ENCODE measurements at regions not wholly inside any gene's neighbourhood (a gene's known extent, or its start where the extent isn't known, plus 50 kb on each side); places are given as distances from the start of the nearest gene placed in this dataset.

DNA sequence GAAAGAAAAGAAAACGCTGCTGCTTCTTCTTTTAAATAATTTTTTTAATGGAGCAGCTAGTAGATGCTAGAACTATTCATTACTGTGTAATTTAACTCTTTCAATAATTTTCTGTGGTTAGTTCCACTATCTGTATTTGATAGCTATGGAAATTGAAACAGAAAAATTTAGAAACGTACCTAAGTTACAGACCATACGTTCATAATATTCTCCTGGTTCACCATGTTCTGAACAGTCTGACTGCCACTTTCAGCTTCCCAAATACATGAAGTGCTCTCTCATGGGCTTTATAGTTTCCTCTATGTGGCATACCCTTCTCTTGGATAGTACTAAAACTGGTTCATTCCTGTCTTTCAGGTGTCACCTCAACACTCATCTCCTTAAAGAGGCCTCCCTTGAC lies 508.0 kb downstream of the MDFIC start:
- H3F3A ChIP-seq (ENCODE audit: insufficient read depth, low read length, poor library complexity, severe bottlenecking) = no peaks in the 10 kb centered on the region
- no peaks in the 10 kb centered on the region for H3K9me3 ChIP-seq (ENCODE audit: low read length)
- no peaks in the 10 kb centered on the region for H3K27me3 ChIP-seq (ENCODE audit: insufficient read depth, low read depth, low read length)
- H3K9me2 ChIP-seq (ENCODE audit: insufficient read depth, low read length) = no peaks in the 10 kb centered on the region
- no peak overlapping the region for H3K4me2 ChIP-seq (ENCODE audit: low read length)
- no peaks in the 10 kb centered on the region for H4K20me1 ChIP-seq (ENCODE audit: insufficient read depth)
- no peaks in the 10 kb centered on the region for H3K79me2 ChIP-seq (replicated peaks; ENCODE audit: insufficient read depth, low read length)
- H2AFZ ChIP-seq (ENCODE audit: low read depth, low read length) = no peak overlapping the region
- TF ChIP-seq MXI1 (conservative IDR thresholded peaks at IDR 0.05; ENCODE audit: poor library complexity, severe bottlenecking) (no peak), SMC3 (conservative IDR thresholded peaks at IDR 0.05; ENCODE audit: poor library complexity) (no peak), POLR2AphosphoS5 (IDR thresholded peaks at IDR 0.05) (no peak), RAD21 (conservative IDR thresholded peaks at IDR 0.05) (no peak), TAF1 (IDR thresholded peaks at IDR 0.05; ENCODE audit: low read depth) (no peak), REST (IDR thresholded peaks at IDR 0.05; ENCODE audit: borderline replicate concordance) (no peak), EZH2 (IDR thresholded peaks at IDR 0.05; ENCODE audit: borderline replicate concordance, insufficient read depth, low read length, poor library complexity, severe bottlenecking) (no peak), EP300 (conservative IDR thresholded peaks at IDR 0.05; ENCODE audit: poor library complexity, severe bottlenecking) (no peak)
- TF ChIP-seq, protein P1, sequence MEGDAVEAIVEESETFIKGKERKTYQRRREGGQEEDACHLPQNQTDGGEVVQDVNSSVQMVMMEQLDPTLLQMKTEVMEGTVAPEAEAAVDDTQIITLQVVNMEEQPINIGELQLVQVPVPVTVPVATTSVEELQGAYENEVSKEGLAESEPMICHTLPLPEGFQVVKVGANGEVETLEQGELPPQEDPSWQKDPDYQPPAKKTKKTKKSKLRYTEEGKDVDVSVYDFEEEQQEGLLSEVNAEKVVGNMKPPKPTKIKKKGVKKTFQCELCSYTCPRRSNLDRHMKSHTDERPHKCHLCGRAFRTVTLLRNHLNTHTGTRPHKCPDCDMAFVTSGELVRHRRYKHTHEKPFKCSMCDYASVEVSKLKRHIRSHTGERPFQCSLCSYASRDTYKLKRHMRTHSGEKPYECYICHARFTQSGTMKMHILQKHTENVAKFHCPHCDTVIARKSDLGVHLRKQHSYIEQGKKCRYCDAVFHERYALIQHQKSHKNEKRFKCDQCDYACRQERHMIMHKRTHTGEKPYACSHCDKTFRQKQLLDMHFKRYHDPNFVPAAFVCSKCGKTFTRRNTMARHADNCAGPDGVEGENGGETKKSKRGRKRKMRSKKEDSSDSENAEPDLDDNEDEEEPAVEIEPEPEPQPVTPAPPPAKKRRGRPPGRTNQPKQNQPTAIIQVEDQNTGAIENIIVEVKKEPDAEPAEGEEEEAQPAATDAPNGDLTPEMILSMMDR (IDR thresholded peaks at IDR 0.05; ENCODE audit: poor library complexity, severe bottlenecking) = no peak
- H3K9ac ChIP-seq (ENCODE audit: low read length) = no peak overlapping the region
- no peak overlapping the region for H3K4me3 ChIP-seq (ENCODE audit: low read length)
- no peak overlapping the region for H3K27ac ChIP-seq (ENCODE audit: low read length)
- no peaks in the 10 kb centered on the region for H3K36me3 ChIP-seq (ENCODE audit: insufficient read depth, low read length)

GRCh38 chr7:115417662-115418061 lies 495.8 kb downstream of the MDFIC start:
- Histone ChIP-seq H3K4me2 (ENCODE audit: low read length) (no peak overlapping the region), H3K9ac (ENCODE audit: low read length) (no peak overlapping the region), H3K9me3 (ENCODE audit: low read length) (no peaks in the 10 kb centered on the region), H3K79me2 (replicated peaks; ENCODE audit: insufficient read depth, low read length) (no peaks in the 10 kb centered on the region), H3K27ac (ENCODE audit: low read length) (no peak overlapping the region), H2AFZ (ENCODE audit: low read depth, low read length) (no peak overlapping the region), H3K36me3 (ENCODE audit: insufficient read depth, low read length) (no peaks in the 10 kb centered on the region), H4K20me1 (ENCODE audit: insufficient read depth) (no peaks in the 10 kb centered on the region), H3K9me2 (ENCODE audit: insufficient read depth, low read length) (no peaks in the 10 kb centered on the region), H3F3A (ENCODE audit: insufficient read depth, low read length, poor library complexity, severe bottlenecking) (no peaks in the 10 kb centered on the region), H3K4me3 (ENCODE audit: low read length) (no peak overlapping the region), H3K27me3 (ENCODE audit: insufficient read depth, low read depth, low read length) (no peaks in the 10 kb centered on the region)
- TF ChIP-seq POLR2AphosphoS5 (IDR thresholded peaks at IDR 0.05) (no peak), SMC3 (conservative IDR thresholded peaks at IDR 0.05; ENCODE audit: poor library complexity) (no peak), TAF1 (IDR thresholded peaks at IDR 0.05; ENCODE audit: low read depth) (no peak), RAD21 (conservative IDR thresholded peaks at IDR 0.05) (no peak), EP300 (conservative IDR thresholded peaks at IDR 0.05; ENCODE audit: poor library complexity, severe bottlenecking) (no peak), EZH2 (IDR thresholded peaks at IDR 0.05; ENCODE audit: borderline replicate concordance, insufficient read depth, low read length, poor library complexity, severe bottlenecking) (no peak), REST (IDR thresholded peaks at IDR 0.05; ENCODE audit: borderline replicate concordance) (no peak), MXI1 (conservative IDR thresholded peaks at IDR 0.05; ENCODE audit: poor library complexity, severe bottlenecking) (no peak)
- TF ChIP-seq, protein P1 (IDR thresholded peaks at IDR 0.05; ENCODE audit: poor library complexity, severe bottlenecking) = no peak

Data from neural cell (in vitro differentiated cells).